Mucosa of descending colon (tissue), 3 donors: ENCODE measurements at regions not wholly inside any gene's neighbourhood (a gene's known extent, or its start where the extent isn't known, plus 50 kb on each side); places are given as distances from the start of the nearest gene placed in this dataset.

Experiments
- ATAC-seq: fragments of 200-7000 bp; cut with Tn5 transposase; one replicate; pipeline ENCODE4 v1.9.1; 2020; ENCODE audit warnings: mild to moderate bottlenecking, moderate library complexity
- DNase-seq, 3 donors: peaks; one replicate each; pipeline ENCODE4 v3.0.0-alpha.2; 2020
- H3K36me3 ChIP-seq: fragments of 200-600 bp; one replicate; pipeline ENCODE4 v1.8.0; 2021; ENCODE audit warnings: low read depth, mild to moderate bottlenecking
- H3K4me1 ChIP-seq: fragments of 200-600 bp; one replicate; pipeline ENCODE4 v1.8.0; 2021; ENCODE audit warnings: low read depth, mild to moderate bottlenecking
- H3K4me3 ChIP-seq: fragments of 200-600 bp; one replicate; pipeline ENCODE4 v1.8.0; 2021; ENCODE audit warnings: mild to moderate bottlenecking
- H3K9me3 ChIP-seq: fragments of 200-600 bp; one replicate; pipeline ENCODE4 v1.8.0; 2021; ENCODE audit warnings: mild to moderate bottlenecking
- CTCF ChIP-seq: fragments of 200-600 bp; IDR thresholded peaks from one replicate; pipeline ENCODE4 v1.8.0; 2022; ENCODE audit warnings: antibody characterized with exemption, mild to moderate bottlenecking
- intact Hi-C, 2 donors: fragments of 100-400 bp; cut with DNase I in 1 of 2; cut with micrococcal nuclease in 1 of 2; formaldehyde crosslinking; loops; one replicate each; pipeline versions ENCODE4 v1.11.0 to v1.11.1; 2022; cut with DNase I, micrococcal nuclease
- donor health status: DM: no; HTN: no; CAD: no; lungs with moderate emphysema.
- donor health status: DM: no; HTN: no; CAD: no.
- donor health status: DM: no; HTN: yes; CAD: no.

- no peaks in the 10 kb centered on the region for H3K4me1 ChIP-seq
- DNase-seq (peak in 1 of 3 donors; percentile 30), ATAC-seq (peak; percentile 45)
- H3K9me3 ChIP-seq = no peaks in the 10 kb centered on the region
- H3K36me3 ChIP-seq = no peaks in the 10 kb centered on the region
- intact Hi-C loops = no loop called here
- TF ChIP-seq CTCF = no peak
- no peak overlapping the region for H3K4me3 ChIP-seq
Measured at GRCh38 chr13:76225815-76226489, 589.8 kb downstream of the LMO7 start.

- no peak for TF ChIP-seq CTCF
- ATAC-seq (no peak), DNase-seq (no peak)
- intact Hi-C loops = no loop called here
- no peaks in the 10 kb centered on the region for H3K36me3 ChIP-seq
- no peaks in the 10 kb centered on the region for H3K4me1 ChIP-seq
- H3K4me3 ChIP-seq = no peak overlapping the region
- no peaks in the 10 kb centered on the region for H3K9me3 ChIP-seq
Measured at GRCh38 chr13:76223999-76224398, 587.9 kb downstream of the LMO7 start.

GRCh38 chr13:76223565-76223964 lies 587.4 kb downstream of the LMO7 start:
- H3K36me3 ChIP-seq = no peaks in the 10 kb centered on the region
- intact Hi-C loops = no loop called here
- DNase-seq = no peak
- no peak overlapping the region for H3K4me3 ChIP-seq
- no peaks in the 10 kb centered on the region for H3K9me3 ChIP-seq
- H3K4me1 ChIP-seq = no peaks in the 10 kb centered on the region
- ATAC-seq = no peak
- TF ChIP-seq CTCF = no peak

GRCh38 chr13:76222511-76222910 lies 586.4 kb downstream of the LMO7 start:
- Histone ChIP-seq H3K36me3 (no peaks in the 10 kb centered on the region), H3K9me3 (no peaks in the 10 kb centered on the region), H3K4me3 (no peak overlapping the region), H3K4me1 (no peaks in the 10 kb centered on the region)
- ATAC-seq (no peak), DNase-seq (no peak)
- intact Hi-C loops = no loop called here
- no peak for TF ChIP-seq CTCF

DNA sequence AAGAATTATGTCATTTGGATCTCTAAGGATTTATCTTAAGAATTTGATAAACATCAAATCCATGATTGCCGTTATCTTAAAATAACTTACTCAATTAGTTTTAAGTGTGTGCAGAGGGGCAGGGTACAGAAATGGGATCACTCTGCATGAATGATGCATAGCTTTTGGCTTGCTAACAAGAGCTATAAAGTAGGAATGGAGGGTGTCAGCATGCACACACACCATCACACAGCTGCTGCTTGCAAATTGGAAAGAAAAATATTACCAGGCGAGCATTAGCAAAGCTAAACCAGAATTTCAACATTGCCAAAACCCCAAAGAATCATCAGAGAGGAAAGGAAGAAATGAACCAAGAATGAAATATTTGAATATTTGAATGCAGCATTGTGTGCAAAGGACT lies 580.6 kb downstream of the LMO7 start:
- DNase-seq (no peak), ATAC-seq (no peak)
- no peaks in the 10 kb centered on the region for H3K9me3 ChIP-seq
- no peak overlapping the region for H3K4me3 ChIP-seq
- no peak for TF ChIP-seq CTCF
- H3K36me3 ChIP-seq = no peaks in the 10 kb centered on the region
- H3K4me1 ChIP-seq = no peaks in the 10 kb centered on the region
- intact Hi-C loops = no loop called here

DNA sequence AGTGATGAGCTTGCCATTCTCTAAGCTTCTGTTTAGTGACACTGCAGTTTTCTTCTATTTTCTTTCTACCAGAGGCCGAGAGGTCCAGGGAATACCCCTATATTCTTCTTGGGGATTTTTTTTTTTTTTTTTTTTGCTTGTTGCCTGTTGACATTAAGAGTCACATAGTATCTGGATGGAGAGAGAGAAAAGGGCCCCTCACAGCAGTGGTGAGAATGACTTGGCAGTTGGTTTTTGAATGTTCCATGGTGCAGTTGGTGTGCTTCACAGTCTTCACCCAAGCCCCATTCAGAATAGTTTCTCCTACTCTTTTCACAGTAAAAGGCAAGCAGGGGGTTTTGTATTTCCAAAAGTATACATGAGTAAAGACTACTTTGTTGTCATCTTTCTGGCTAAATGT lies 577.9 kb downstream of the LMO7 start:
- ATAC-seq (no peak), DNase-seq (no peak)
- Histone ChIP-seq H3K36me3 (no peaks in the 10 kb centered on the region), H3K4me1 (no peaks in the 10 kb centered on the region), H3K9me3 (no peaks in the 10 kb centered on the region), H3K4me3 (no peak overlapping the region)
- TF ChIP-seq CTCF = no peak
- intact Hi-C loops = no loop called here
